ENCODE measurements at regions not wholly inside any gene's neighbourhood (a gene's known extent, or its start where the extent isn't known, plus 50 kb on each side); places are given as distances from the start of the nearest gene placed in this dataset.
A peak's percentile ranks its signal among the peaks of the same experiment; 100 is the strongest.

GRCh38 chr11:97110376-97110775, 720.6 kb downstream of the JRKL start:
- TF ChIP-seq POLR2A (IDR thresholded peaks at IDR 0.05; ENCODE audit: low read depth, low read length) (no peak), CTCF (conservative IDR thresholded peaks at IDR 0.05; ENCODE audit: low read depth, low read length) (no peak), CEBPB (IDR thresholded peaks at IDR 0.05; ENCODE audit: low read depth, low read length) (peak; percentile 51), MAZ (IDR thresholded peaks at IDR 0.05; ENCODE audit: borderline replicate concordance, low read depth, low read length) (no peak), RFX5 (IDR thresholded peaks at IDR 0.05; ENCODE audit: low read depth, low read length) (no peak), SMC3 (IDR thresholded peaks at IDR 0.05; ENCODE audit: low read depth, low read length) (no peak), RAD21 (IDR thresholded peaks at IDR 0.05; ENCODE audit: low read length) (no peak), ELK1 (IDR thresholded peaks at IDR 0.05; ENCODE audit: borderline replicate concordance, low read depth, low read length) (no peak)
- TF ChIP-seq, protein P1, sequence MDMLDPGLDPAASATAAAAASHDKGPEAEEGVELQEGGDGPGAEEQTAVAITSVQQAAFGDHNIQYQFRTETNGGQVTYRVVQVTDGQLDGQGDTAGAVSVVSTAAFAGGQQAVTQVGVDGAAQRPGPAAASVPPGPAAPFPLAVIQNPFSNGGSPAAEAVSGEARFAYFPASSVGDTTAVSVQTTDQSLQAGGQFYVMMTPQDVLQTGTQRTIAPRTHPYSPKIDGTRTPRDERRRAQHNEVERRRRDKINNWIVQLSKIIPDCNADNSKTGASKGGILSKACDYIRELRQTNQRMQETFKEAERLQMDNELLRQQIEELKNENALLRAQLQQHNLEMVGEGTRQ (IDR thresholded peaks at IDR 0.05; ENCODE audit: low read depth, low read length): no peak

Data from IMR-90 (cell line).